A549 (cell line): ENCODE measurements at regions not wholly inside any gene's neighbourhood (a gene's known extent, or its start where the extent isn't known, plus 50 kb on each side); places are given as distances from the start of the nearest gene placed in this dataset.

Source experiments
- ATAC-seq, 2 experiments: fragments of 200-7000 bp in 1 of 2; fragments of >200 bp in 1 of 2; cut with Nextera tagmentation in 1 of 2; cut with Tn5 transposase in 1 of 2; 3 replicates each; pipeline versions ENCODE4 v1.8.0 to v1.9.1; 2018 to 2020; ENCODE audit warnings: mild to moderate bottlenecking in 1 of 2, moderate library complexity in 1 of 2
- CTCF ChIA-PET: fragments of 300-600 bp; sonication (Branson Sonifier 250); formaldehyde crosslinking; extraction: SDS; loops from one replicate; lab custom pipeline; 2021; ENCODE audit warnings: antibody characterized with exemption, inconsistent platforms; lab: Yijun Ruan, JAX
- POLR2A ChIA-PET: fragments of 350-600 bp; formaldehyde crosslinking; extraction: SDS; loops from one replicate; lab custom pipeline; 2021; ENCODE audit warnings: antibody characterized with exemption, inconsistent platforms; lab: Yijun Ruan, JAX
- DNase-seq, 2 experiments: peaks; one replicate each; pipeline versions ENCODE4 v3.0.0 to v3.0.0-alpha.2; 2011 to 2016; ENCODE audit warnings: low read depth in 1 of 2, low spot score in 1 of 2
- FAIRE-seq: peaks from 2 replicates; lab custom pipeline; 2011; peaks lifted over from hg19 to GRCh38; lab: Jason Lieb, UNC
- H3K27ac ChIP-seq, 2 experiments: fragments of >200 bp; sonication (Bioruptor Twin); formaldehyde crosslinking; 3 replicates each; pipeline ENCODE4 v1.5.1; 2016 to 2017
- H3K4me1 ChIP-seq: fragments of >200 bp; sonication (Bioruptor Twin); formaldehyde crosslinking; 3 replicates; pipeline ENCODE4 v1.6.1; 2016
- H3K4me2 ChIP-seq: fragments of >200 bp; sonication (Bioruptor Twin); formaldehyde crosslinking; 3 replicates; pipeline ENCODE4 v1.6.1; 2016
- H3K4me3 ChIP-seq: fragments of >200 bp; sonication (Bioruptor Twin); formaldehyde crosslinking; 3 replicates; pipeline ENCODE4 v1.5.1; 2016
- H3K9me3 ChIP-seq: fragments of >200 bp; sonication (Bioruptor Twin); formaldehyde crosslinking; 3 replicates; pipeline ENCODE4 v1.6.1; 2016
- ATOH8 ChIP-seq: fragments of 250-450 bp; sonication (Bioruptor Pico); IDR thresholded peaks from 2 replicates; pipeline ENCODE4 v1.5.0; 2020; ENCODE audit warnings: low read depth, mild to moderate bottlenecking, moderate library complexity
- CBX8 ChIP-seq: fragments of 200-600 bp; sonication (generic); IDR thresholded peaks from 2 replicates; pipeline ENCODE4 v1.6.1; 2016
- CTCF ChIP-seq: fragments of >200 bp; sonication (Bioruptor Twin); formaldehyde crosslinking; IDR thresholded peaks from 3 replicates; pipeline ENCODE4 v1.5.1; 2016
- E2F6 ChIP-seq: IDR thresholded peaks from 2 replicates; pipeline ENCODE4 v1.6.1; 2012; ENCODE audit warnings: low read depth, borderline replicate concordance
- EHF ChIP-seq: fragments of 250-450 bp; sonication (Bioruptor Pico); IDR thresholded peaks from 2 replicates; pipeline ENCODE4 v1.5.0; 2020; ENCODE audit warnings: mild to moderate bottlenecking
- EP300 ChIP-seq, 2 experiments: fragments of >200 bp; sonication (Bioruptor Twin); formaldehyde crosslinking; IDR thresholded peaks; 2 replicates in 1 of 2; 3 replicates in 1 of 2; pipeline ENCODE4 v1.6.1; 2016 to 2017
- ESRRA ChIP-seq: fragments of 150-350 bp; IDR thresholded peaks from 2 replicates; pipeline ENCODE4 v1.6.1; 2014; ENCODE audit warnings: mild to moderate bottlenecking, low read length, borderline replicate concordance
- FOXS1 ChIP-seq: fragments of 250-450 bp; sonication (Bioruptor Pico); IDR thresholded peaks from 2 replicates; pipeline ENCODE4 v1.5.0; 2020; ENCODE audit warnings: mild to moderate bottlenecking, moderate library complexity
- HES2 ChIP-seq: fragments of >200 bp; sonication (Bioruptor Twin); formaldehyde crosslinking; IDR thresholded peaks from 2 replicates; pipeline ENCODE4 v1.6.1; 2016
- HEYL ChIP-seq: fragments of 250-450 bp; sonication (Bioruptor Pico); IDR thresholded peaks from 2 replicates; pipeline ENCODE4 v1.8.0; 2021; ENCODE audit warnings: mild to moderate bottlenecking, moderate library complexity
- HOXA7 ChIP-seq: fragments of 250-450 bp; sonication (Bioruptor Pico); IDR thresholded peaks from 2 replicates; pipeline ENCODE4 v1.5.0; 2020; ENCODE audit warnings: mild to moderate bottlenecking, moderate library complexity
- HOXB13 ChIP-seq: fragments of 250-450 bp; sonication (Bioruptor Pico); IDR thresholded peaks from 2 replicates; pipeline ENCODE4 v1.5.0; 2020; ENCODE audit warnings: low read depth, mild to moderate bottlenecking, moderate library complexity
- HOXB5 ChIP-seq: fragments of 250-450 bp; sonication (Bioruptor Pico); IDR thresholded peaks from 2 replicates; pipeline ENCODE4 v1.5.0; 2020; ENCODE audit warnings: mild to moderate bottlenecking, moderate library complexity
- JUN ChIP-seq, 2 experiments: fragments of >200 bp; sonication (Bioruptor Twin); formaldehyde crosslinking; IDR thresholded peaks; 2 replicates in 1 of 2; 3 replicates in 1 of 2; pipeline ENCODE4 v1.6.1; 2016 to 2017
- JUNB ChIP-seq: fragments of >200 bp; sonication (Bioruptor Twin); formaldehyde crosslinking; IDR thresholded peaks from 2 replicates; pipeline ENCODE4 v1.6.1; 2016
- MAX ChIP-seq: IDR thresholded peaks from 2 replicates; pipeline ENCODE4 v1.6.1; 2012
- MYC ChIP-seq: IDR thresholded peaks from 2 replicates; pipeline ENCODE4 v1.6.1; 2012; ENCODE audit warnings: mild to moderate bottlenecking, inconsistent platforms, low read length, improper control_type of control experiment, borderline replicate concordance
- NFE2L2 ChIP-seq: fragments of 150-350 bp; conservative IDR thresholded peaks from 2 replicates; pipeline ENCODE4 v1.6.1; 2014; ENCODE audit warnings: low read length
- NR3C1 ChIP-seq: fragments of >200 bp; sonication (Bioruptor Twin); formaldehyde crosslinking; IDR thresholded peaks from 3 replicates; pipeline ENCODE4 v1.6.1; 2017
- POLR2A ChIP-seq: IDR thresholded peaks from 2 replicates; pipeline ENCODE4 v1.6.1; 2012; ENCODE audit warnings: mild to moderate bottlenecking, low read length
- POLR2AphosphoS2 ChIP-seq: conservative IDR thresholded peaks from 2 replicates; pipeline ENCODE4 v1.6.1; 2012; ENCODE audit warnings: low read length, improper control_type of control experiment, inconsistent platforms
- RAD21 ChIP-seq, 2 experiments: fragments of >200 bp in 1 of 2; sonication (Bioruptor Twin) in 1 of 2; formaldehyde crosslinking in 1 of 2; IDR thresholded peaks in 1 of 2; conservative IDR thresholded peaks in 1 of 2; 2 replicates in 1 of 2; 3 replicates in 1 of 2; pipeline ENCODE4 v1.6.1; 2012 to 2018; ENCODE audit warnings: inconsistent platforms in 1 of 2
- RARB ChIP-seq: fragments of 250-450 bp; sonication (Bioruptor Pico); IDR thresholded peaks from 2 replicates; pipeline ENCODE4 v1.8.0; 2021; ENCODE audit warnings: mild to moderate bottlenecking, moderate library complexity
- RNF2 ChIP-seq: fragments of 200-600 bp; sonication (generic); IDR thresholded peaks from 2 replicates; pipeline ENCODE4 v1.6.1; 2016; ENCODE audit warnings: low read depth, mild to moderate bottlenecking, antibody characterized with exemption, moderate library complexity, borderline replicate concordance
- ZSCAN20 ChIP-seq: fragments of 250-450 bp; sonication (Bioruptor Pico); IDR thresholded peaks from 2 replicates; pipeline ENCODE4 v1.8.0; 2022; ENCODE audit warnings: mild to moderate bottlenecking, moderate library complexity
- WGBS: methylation state at CpG from one replicate; pipeline ENCODE4 v1.1.6; 2017; ENCODE audit errors: missing lambda C conversion rate; 5-methylcytosine and 5-hydroxymethylcytosine counted together

- no peak for DNase-seq
- Histone ChIP-seq H3K9me3 (no peaks in the 10 kb centered on the region; the same call in 2 of the 3 replicates), H3K4me3 (no peak overlapping the region), H3K27ac (no peak overlapping the region), H3K4me2 (no peak overlapping the region), H3K4me1 (no peaks in the 10 kb centered on the region)
- CTCF ChIA-PET: interaction anchor here (0.6 kb wide), 1 partner anchor 1405 kb away, joined by 5 read pairs; no protein-coding TSS in a partner anchor
- TF ChIP-seq MYC (no peak), CTCF (no peak), EHF (CRISPR knock-in tag) (no peak), ATOH8 (CRISPR knock-in tag) (no peak), HOXB13 (no peak), HEYL (no peak), E2F6 (no peak), CBX8 (no peak), MAX (no peak), FOXS1 (CRISPR knock-in tag) (no peak), RNF2 (no peak), HOXB5 (CRISPR knock-in tag) (no peak), JUN (IDR thresholded peaks at IDR 0.05) (no peak), JUNB (no peak), POLR2AphosphoS2 (no peak), HOXA7 (CRISPR knock-in tag) (no peak), RAD21 (conservative IDR thresholded peaks at IDR 0.05 in 1 of 2, IDR thresholded peaks at IDR 0.05 in 1 of 2) (no peak), ZSCAN20 (CRISPR knock-in tag) (no peak), ESRRA (no peak), HES2 (no peak)
- WGBS: 4% methylated on average over 2 of the region's 2 CpGs
- no peak for FAIRE-seq
- ATAC-seq: no peak
- POLR2A ChIA-PET: no interaction called here
Measured at GRCh38 chrX:116306218-116306617, 130.2 kb upstream of the SLC6A14 start.

GRCh38 chrX:116317409-116317808 lies 119.0 kb upstream of the SLC6A14 start:
- no peaks in the 10 kb centered on the region for H3K9me3 ChIP-seq
- peaks cover 7% of the 10 kb centered on the region for H3K4me1 ChIP-seq
- ChIA-PET POLR2A (no interaction called here), CTCF (interaction anchor here (1.5 kb wide), 1 partner anchor 11 kb away, joined by 3 read pairs; no protein-coding TSS in a partner anchor)
- no peak for ATAC-seq
- no peak for DNase-seq
- no peak overlapping the region for H3K4me2 ChIP-seq
- 58% methylated on average over 3 of the region's 3 CpGs for WGBS
- FAIRE-seq: no peak
- no peak overlapping the region for H3K4me3 ChIP-seq
- H3K27ac ChIP-seq: no peak overlapping the region
- no peak for TF ChIP-seq POLR2A
- TF ChIP-seq CBX8: no peak

- Histone ChIP-seq H3K4me3 (no peak overlapping the region), H3K9me3 (no peaks in the 10 kb centered on the region), H3K4me1 (peaks cover 7% of the 10 kb centered on the region), H3K4me2 (peak overlapping the region; percentile 25), H3K27ac (peak overlapping the region; percentile 40 to 57; a peak in 4 of 6 replicates)
- FAIRE-seq (no peak), ATAC-seq (peak in 1 of 2 experiments; percentile 26; a peak in 1 of 6 replicates), DNase-seq (peak in 1 of 2 experiments; percentile 57)
- WGBS: 43% methylated on average over 1 of the region's 1 CpG
- no peak for TF ChIP-seq EP300 (IDR thresholded peaks at IDR 0.05)
- TF ChIP-seq NR3C1: no peak
- no peak for TF ChIP-seq NFE2L2
- no peak for TF ChIP-seq RARB (CRISPR knock-in tag)
- ChIA-PET CTCF (no interaction called here), POLR2A (no interaction called here)
Measured at GRCh38 chrX:116318672-116319071, 117.7 kb upstream of the SLC6A14 start.
